Fibroblast of pulmonary artery (primary cell): ENCODE measurements at regions not wholly inside any gene's neighbourhood (a gene's known extent, or its start where the extent isn't known, plus 50 kb on each side); places are given as distances from the start of the nearest gene placed in this dataset.

Experiments used
- DNase-seq: peaks from one replicate; pipeline ENCODE4 v3.0.0-alpha.2; 2010; ENCODE audit warnings: low read depth
- H3K4me3 ChIP-seq: replicated peaks from 2 replicates; pipeline ENCODE4 v1.5.1; 2011; ENCODE audit warnings: low read depth, mild to moderate bottlenecking, control low read depth, low read length, moderate library complexity
- TF ChIP-seq, protein P1 (sequence below): IDR thresholded peaks from 2 replicates; pipeline ENCODE4 v1.5.1; 2011; ENCODE audit warnings: mild to moderate bottlenecking, control low read depth, low read length, inconsistent platforms; ENCODE audit errors: missing control alignments

DNA sequence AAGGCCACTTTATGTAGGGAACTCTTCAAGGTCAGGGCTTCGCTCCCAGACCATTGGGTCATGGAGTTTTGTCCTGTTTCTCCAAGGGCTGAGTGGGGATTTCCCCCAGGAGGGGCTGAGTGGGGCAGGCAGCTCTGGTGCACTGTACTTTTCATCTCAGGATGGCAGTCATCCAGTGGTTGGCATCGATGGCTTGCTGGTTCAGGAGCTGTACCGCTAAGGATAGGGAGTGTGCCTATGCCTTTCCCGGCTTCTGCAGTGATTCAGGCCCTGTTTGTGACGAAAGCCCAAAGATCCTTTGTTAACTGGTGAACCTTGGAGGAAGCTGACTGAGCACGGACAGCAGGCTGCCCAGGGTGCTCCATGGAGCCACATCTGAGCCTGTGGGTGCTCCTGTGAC lies 100.1 kb upstream of the GADD45A start:
- H3K4me3 ChIP-seq, result no peak overlapping the region
- no peak for DNase-seq
- TF ChIP-seq, protein P1, sequence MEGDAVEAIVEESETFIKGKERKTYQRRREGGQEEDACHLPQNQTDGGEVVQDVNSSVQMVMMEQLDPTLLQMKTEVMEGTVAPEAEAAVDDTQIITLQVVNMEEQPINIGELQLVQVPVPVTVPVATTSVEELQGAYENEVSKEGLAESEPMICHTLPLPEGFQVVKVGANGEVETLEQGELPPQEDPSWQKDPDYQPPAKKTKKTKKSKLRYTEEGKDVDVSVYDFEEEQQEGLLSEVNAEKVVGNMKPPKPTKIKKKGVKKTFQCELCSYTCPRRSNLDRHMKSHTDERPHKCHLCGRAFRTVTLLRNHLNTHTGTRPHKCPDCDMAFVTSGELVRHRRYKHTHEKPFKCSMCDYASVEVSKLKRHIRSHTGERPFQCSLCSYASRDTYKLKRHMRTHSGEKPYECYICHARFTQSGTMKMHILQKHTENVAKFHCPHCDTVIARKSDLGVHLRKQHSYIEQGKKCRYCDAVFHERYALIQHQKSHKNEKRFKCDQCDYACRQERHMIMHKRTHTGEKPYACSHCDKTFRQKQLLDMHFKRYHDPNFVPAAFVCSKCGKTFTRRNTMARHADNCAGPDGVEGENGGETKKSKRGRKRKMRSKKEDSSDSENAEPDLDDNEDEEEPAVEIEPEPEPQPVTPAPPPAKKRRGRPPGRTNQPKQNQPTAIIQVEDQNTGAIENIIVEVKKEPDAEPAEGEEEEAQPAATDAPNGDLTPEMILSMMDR, result no peak

- peak; percentile 53 for DNase-seq
- TF ChIP-seq, protein P1, result no peak
- no peak overlapping the region for H3K4me3 ChIP-seq
Observed at GRCh38 chr1:67586596-67586995, 98.4 kb upstream of the GADD45A start.

GRCh38 chr1:67588178-67588855 lies 96.7 kb upstream of the GADD45A start:
- no peak for DNase-seq
- no peak overlapping the region for H3K4me3 ChIP-seq
- TF ChIP-seq, protein P1, result no peak

DNA sequence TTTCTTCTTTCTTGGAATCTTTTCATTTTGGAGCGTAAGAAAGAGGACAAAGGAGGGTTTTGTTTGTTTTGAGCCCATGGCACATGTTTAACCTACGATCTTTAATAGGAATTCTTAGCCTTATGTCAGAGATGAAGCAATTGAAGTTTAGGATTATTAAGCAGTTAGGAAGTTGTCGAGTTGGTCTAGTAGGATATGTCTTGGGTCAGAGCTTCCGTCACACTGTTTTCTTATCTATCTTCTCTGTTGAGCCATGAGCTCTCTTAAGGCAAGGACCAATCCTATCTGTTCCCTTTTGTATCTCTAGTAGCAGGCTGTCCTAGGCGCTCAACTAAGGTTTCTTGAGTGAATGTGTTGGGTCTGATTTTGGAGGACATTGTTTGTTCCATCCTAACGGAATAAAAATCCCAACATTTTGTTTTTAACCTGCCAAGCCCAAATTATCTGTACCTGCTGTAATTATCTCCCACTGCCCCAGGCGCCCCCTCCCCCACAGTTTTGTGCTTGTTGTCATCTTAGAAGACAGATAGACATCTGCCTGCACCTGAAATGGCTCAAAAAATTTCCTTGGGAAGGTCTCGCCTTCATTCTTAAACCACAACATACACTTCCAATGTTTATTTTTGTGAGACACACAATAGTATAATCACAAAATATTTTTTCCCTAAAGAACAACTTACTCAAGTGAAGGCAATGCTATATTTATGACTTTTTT lies 95.3 kb upstream of the GADD45A start:
- TF ChIP-seq, protein P1, result no peak
- H3K4me3 ChIP-seq, result no peak overlapping the region
- no peak for DNase-seq

GRCh38 chr1:67590329-67590728 lies 94.7 kb upstream of the GADD45A start:
- no peak overlapping the region for H3K4me3 ChIP-seq
- DNase-seq, result peak; percentile 78
- TF ChIP-seq, protein P1, result no peak

DNA sequence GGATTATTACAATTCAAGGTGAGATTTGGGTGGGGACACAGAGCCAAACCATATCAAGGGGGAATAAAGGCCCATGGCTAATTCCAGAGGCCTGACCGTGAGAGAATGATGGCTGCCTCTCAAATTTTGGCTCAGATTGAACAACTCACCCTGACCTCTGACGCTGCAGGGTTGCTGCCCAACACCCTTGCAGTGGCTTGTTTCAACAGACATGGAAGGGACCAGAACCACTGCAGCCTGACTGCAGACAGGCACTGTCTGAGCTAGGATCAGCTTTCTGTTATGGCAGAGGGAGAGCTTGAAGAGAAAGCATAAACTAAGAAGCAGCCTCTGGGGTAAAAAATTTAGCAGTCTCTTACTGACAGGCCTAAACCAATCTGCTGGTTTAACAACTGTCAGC lies 90.2 kb upstream of the GADD45A start:
- no peak overlapping the region for H3K4me3 ChIP-seq
- TF ChIP-seq, protein P1, result no peak
- DNase-seq, result no peak
